ENCODE measurements at regions not wholly inside any gene's neighbourhood (a gene's known extent, or its start where the extent isn't known, plus 50 kb on each side); places are given as distances from the start of the nearest gene placed in this dataset.

DNA sequence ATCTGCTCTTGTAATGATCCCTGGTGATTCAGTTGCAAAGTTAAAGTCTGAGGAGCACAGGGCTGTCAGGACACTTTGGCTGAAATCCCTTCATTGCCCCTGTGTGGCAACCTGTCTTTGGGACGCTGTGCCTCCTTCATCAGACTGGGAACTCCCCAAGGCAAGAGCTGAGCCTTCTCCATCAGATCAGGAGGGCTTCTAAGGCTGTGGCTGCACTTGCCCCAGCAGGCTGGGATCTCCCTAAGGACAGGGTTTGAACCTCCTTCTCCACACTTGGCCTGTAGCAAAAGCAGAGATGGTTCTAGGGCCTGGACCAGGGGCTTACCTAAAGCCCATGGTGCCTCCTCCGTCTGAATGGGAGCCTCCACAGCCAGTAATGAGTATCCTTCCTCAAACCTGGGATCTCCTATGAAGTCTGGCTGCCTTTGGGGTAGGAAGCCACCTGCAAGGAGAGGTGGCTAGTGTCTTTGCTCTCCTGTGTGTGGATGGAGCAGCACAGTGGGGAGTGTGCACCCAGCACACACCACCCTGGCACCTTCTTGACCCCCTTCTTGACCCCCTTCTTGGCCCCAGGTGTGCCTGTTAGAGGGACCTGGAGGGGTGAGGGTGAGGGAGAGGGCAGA is 79.0 kb upstream of the NKD1 start:
- DNase-seq, result no peak

DNA sequence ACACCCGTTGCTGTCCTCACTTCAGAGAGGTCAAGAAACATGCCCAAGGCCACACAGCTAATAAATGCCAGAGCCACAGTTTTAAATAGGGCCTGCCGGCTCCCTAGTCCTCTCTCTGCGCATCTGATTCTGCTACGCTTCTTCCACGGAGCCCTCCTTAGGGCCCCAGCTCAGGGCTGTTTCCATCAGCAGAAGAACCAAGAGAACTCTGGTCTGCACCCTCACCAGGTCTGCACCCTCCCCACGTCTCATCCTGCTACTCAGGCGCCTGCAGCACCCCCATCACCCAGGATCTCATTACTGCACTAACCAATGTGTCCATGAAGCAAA is 79.5 kb upstream of the NKD1 start:
- DNase-seq, result no peak

DNA sequence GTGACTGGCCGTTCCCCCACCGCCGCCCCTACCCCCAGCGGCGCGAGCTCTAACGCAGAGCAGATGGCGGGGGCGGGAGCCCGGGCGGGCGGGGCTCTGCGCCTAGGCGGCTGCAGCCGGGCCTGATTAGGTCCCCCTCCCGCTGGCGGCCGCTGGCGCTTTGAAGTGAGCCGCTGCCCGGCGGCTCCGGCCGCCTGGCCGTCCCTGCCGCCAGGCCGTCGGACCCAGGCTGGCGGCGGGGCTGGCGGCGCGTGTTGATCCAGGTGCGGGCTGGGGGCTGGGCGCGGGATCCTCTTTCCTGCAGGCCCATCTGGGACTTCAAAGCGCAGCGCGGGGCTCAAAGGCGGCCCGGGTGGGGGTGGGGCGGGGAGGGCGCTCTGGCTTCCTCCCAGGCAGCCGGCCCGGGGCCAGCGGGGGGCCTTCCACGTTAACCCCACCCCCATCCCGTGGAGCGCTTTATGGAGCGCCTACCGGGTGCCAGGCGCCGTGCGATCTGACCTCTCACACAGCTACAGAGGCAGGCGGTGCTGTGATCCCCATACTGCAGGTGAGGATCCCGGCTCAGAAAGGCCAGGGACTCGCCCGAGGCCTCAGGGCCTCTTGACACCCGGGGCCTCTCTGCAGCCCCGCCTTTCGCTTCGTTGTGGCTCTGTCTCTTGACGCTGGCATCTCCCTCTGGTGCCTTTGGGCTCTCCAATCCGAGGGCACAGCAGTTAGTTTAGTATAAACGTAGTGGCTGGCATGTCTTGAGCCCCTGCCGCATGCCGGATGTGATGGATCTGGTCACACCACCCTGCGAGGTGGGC is 80.0 kb upstream of the NKD1 start:
- no peak for DNase-seq

DNA sequence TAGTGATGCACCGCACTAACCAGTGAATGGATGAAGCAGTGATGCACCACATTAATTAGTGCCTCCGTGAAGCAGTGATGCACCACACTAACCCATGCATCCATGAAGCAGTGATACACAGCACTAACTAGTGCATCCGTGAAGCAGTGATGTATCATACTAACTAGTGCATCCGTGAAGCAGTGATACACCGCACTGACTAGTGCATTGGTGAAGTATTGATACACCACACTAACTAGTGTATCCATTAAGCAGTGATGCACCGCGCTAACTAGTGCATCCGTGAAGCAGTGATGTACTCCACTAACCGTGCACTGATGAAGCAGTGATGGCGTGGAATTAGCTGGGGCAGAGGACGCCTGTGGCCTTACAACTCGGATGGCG is 80.6 kb upstream of the NKD1 start:
- DNase-seq, result no peak

DNA sequence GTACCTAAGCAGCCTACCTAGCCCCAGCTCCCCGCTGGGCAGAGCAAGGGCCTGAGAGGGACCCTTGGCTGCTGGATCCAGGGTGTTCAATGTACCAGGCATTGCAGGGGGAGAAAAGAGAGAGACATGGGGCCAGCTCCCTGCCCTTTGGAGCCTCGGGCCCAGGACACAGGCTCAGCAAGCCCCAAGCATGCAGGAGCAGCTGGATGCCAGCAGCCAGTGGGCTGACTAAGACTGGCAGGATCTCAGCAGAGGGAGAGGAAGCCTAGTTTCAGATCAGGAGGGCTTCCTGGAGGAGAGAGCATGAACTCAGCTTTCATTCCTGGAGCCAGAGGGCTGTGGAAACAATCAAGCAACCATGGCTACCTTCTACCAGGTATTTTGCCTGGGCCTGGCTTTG is 82.0 kb upstream of the NKD1 start:
- no peak for DNase-seq

DNA sequence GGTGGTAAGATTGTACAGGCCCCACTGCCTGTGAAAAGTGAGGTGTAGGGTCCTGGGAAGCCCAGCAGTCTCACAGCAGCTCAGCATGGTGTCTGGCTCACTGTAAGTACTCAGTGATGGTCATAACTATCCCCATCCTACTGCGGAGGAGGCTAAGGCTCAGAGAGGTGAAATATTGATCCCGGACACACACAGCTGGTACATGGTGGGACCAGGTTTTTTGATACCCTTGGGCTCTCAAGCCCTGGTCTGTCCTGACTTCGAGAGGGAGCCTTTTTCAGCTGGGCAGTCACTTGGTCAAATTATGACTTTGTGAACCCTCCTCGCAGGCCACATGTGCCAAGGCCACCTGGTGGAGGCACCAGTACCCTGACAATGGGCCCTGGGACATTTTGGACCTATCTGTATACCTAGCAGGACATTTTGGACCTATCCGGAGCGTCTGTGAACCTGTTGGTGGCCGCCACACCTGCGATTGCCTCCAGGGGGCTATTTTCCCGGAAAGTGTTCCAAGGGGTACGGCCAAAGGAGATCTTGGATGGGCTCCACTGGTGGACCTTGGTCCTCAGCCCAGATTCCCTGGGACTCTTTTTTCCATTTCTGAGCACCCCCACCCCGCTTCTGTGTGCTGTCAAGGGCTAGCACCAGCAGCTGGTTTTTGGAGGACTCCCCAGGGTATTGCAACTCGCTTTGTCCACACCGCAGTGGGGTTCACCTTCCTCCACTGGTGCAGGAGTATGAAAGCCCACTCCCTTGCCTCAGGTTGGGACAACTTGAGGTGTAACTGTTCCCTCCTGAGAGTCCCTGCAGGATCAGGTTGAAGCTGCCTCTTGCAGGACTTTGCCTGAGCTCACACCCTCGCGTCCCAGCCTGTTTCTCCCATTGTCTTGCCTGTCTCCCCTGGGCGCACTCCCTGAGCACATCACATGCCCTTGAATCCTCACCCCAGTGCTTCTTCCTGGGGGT is 83.6 kb upstream of the NKD1 start:
- no peak for DNase-seq

DNA sequence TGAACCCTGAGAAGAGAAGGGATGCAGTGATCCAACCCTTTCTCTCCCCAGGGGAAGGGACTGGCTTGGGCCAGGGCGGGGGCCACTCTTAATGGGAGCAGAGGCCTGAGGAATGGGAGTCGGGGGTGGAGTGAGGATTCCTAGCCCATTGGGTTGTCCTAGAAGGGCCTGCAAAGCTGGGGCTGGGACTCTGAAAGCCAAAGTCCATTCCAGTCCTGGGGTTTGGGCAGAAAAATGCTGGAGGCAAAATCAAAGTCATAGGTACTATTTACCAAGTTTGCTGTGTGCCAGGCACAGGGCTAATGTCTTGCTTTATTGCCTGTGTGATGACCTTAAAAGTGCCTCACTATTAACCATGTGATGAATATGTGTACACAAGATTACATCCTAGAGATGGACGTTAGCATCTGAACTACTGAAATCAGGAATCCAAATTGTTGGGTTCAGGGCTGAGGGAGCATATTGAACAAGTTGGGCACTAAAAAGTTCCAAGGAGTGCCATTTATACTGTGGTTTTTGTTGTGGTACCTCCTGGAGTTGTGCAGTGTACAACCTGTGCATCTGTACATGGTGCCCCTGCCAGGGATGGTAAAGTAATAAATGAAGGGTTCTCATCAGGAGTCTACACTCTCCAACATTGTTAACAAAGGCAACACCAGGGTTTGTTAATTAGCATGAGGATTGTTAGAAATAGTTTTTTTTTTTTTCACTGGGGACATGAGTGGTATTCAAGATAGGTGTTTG is 84.4 kb upstream of the NKD1 start:
- DNase-seq, result no peak

DNA sequence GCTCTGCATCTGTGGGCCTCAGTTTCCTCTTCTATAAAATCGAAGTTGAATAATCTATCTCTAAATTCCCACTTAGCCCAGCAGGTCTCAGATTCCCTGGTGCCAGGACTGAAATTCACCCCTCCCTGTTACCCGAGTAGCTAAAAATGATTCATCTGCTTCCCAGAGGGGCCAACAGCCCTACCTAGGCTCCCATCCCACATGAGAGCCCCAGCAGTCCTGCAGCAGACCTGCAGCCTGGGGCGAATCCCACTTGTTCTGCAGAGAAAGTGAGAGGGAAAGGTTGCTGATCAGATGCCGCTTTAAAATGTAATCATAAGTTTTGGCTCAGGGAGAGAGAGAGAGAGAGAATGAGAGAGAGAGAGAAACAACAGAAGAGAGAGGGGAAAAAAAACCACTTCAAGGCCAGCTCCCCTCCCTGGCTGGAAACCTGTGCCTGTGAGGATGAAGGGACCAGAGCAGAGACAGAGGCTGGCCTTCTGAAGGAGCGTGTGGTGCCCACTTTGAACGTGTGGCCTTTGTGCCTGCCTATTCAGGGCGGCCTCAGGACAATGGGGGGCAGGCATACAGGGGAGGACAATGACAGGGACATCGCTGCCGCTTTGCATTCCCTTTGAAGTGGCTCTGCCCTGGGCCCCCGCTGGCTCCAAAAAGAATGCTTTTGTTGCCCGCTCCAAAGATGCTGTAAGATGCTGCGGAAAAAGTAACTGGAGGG is 85.2 kb upstream of the NKD1 start:
- DNase-seq, result no peak

DNA sequence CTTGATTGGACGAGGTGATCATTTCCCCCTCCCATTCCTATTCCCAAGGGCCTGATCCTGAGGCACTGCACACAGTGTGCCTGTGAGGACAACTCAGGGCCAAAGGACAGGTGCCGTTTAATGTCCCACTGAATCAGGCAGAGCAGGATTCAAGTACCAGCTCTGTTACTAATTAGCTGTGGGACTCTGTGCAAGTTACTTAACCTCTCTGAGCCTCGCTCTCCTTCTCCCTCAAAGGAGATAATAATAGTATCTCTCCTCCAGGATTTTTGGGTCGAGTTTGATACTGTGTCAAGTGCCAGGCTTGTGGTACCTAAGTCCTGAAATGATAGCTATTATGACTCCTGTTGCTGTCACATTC is 86.8 kb upstream of the NKD1 start:
- no peak for DNase-seq

DNA sequence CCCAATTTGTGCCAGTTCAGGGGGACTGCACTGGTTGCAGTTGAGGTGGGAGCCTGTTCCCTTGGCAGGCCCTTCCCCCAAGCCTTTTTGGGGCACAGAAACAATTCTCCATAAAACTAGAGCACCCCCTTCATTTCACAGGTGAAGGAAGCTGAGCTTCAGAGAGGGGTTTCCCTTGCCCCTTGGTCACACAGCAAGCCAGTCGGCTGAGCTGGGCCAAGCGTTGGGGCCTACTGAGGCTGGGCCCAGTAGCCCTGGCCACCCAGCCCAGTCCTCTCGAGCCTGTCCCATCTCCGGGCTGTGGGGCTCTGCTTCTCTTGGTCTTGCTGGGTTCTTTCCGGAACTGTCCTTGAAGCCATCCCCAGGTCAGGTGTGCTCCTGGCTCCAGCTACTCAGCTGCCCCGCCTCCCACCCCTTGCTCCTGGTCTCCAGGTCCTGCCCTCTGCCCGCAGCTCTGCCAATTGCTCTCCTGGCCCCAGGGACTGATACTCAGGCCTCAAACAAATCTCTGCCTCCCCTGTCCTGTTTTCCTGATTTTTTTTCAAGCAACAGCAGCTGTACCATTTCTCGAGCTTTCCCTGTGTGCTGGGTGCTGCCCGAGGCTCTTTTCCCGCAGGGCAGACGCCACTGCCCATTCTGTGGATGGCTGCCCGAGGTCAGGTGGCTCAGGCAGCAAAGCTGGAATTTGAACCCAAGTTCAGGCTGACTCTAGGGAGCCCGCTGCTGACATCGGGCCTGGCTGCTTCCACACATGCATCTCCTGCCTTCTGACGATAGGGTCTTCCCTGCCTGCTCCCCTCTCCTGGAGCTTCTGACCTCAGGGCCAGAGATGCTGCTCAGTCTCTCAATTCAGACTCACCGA is 87.4 kb upstream of the NKD1 start:
- no peak for DNase-seq

DNA sequence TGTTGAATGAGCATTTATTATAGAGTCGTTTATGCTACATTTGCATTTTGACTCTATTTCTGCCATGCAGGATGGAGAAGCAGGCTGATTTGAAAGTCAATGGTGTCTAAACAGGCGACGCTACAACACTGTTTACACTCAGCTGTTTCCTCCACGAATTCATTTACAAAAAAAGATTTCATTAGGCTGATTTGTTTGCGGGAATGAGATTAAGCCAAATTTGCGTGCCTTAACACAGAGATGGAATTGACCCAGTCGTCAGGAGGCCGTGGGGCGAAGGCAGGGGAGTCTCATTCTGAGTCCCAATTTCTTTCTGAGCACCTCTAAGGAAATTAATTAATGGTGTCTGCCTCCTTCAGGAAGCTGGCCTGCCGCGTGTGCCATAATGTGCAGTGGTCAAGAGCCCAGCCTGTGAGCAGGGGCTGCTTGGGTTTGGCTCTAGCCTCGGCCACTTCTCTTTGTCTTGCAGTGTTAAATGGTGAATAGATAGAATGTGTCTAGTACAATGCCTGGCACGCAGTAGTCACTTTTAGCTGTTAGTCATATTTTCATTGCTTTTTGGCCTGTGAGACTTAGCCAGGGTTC is 88.6 kb upstream of the NKD1 start:
- no peak for DNase-seq

DNA sequence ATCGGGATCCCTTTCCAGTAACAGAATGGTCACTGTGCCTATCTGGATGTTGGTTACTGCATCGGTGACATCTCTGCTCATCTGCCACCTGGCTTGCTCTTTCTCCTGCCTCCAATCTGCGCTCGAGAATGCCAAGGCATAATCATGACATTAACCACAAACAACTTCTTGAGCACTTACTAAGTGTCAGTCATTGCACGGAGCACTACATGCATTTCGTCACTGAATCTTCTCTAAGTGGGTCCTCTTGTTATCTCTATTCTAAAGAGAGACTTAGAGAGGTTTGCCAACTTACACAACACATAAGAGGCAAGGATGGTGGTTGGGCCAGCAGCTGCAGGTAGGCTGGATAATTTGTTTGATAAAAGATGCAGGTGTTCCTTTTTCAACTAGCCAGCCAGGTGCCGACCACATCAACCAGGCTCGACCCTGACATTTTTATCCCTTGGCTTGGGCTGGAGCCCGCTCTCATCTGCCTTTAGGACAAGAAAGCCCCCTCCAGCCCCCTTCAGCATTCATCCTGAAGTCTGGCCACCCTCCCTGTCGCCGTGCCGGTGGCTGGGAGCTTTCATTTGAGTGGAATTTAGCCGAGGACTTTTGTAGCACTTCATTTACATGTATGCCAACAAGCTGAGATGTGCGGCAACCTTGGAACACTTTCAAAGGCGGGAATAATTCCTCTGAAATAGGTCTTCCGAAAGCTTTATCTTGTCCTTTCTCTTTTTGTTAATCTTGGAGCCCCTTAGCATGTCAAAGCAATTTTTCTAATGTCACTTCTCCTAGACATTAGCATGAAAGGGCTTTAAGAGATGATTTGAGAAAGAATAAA is 89.3 kb upstream of the NKD1 start:
- DNase-seq, result no peak

DNA sequence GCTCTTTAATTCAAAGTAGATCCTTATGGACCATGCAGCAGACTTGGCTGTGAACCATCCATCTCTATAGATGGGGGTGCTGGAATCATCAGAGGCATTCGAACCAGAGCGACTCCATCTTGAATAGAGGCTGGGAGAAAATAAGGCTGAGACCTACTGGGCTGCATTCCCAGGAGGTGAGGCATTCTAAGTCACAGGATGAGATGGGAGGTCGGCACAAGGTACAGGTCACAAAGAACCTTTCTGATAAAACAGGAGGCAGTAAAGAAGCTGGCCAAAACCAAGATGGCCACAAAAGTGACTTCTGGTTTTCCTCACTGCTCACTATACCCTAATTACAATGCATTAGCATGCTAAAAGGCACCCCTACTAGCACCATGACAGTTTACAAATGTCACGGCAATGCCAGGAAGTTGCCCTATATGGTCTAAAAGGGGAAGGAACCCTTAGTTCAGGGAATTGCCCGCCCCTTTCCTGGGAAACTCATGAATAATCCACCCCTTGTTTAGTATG is 89.2 kb upstream of the BRD7 start:
- DNase-seq, result no peak

DNA sequence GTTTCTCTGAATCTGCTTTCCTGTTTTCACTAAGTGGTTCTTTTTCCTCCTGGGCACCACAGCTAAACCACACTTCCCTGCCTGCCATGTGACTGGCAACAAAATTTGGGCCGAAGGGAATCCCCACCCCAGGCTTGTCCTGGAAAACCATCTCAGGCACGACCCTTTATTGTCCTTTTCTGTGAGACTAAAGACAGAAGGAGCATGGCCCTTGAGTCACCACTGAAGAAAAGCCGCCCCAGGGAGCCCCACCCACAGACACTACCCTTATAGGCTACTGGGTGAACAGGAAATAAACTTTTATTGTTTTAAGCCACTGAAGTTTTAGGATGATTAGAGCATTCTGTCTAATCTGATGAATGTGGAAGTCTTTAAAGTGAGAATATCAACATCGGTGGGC is 88.6 kb upstream of the BRD7 start:
- DNase-seq, result no peak

DNA sequence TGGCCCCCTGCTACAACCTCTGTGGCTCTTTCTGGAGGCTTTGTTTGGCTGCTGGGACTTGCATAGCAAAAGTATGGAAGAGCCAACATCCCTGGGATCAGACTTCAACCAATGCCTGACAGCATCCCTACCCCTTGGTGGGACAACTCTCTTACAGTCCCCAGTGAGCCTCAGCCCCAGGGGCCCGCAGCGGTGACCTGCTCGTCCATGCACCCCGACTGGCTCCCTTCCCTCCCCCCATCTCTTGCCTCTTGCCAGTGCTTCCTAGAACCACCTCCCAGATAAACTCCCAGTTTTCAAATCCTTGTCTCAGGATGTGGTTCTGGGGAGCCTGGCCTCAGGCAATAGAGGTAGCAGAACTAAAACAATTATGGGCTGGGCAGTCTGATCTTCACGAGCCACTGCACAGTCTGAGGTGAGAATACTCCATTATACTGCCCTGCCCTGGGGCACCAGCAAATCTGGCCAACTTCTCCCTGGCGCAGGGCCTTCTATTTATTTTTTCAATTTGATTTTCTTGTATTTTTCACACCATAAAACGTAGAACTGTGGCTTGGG is 86.6 kb upstream of the BRD7 start:
- no peak for DNase-seq

DNA sequence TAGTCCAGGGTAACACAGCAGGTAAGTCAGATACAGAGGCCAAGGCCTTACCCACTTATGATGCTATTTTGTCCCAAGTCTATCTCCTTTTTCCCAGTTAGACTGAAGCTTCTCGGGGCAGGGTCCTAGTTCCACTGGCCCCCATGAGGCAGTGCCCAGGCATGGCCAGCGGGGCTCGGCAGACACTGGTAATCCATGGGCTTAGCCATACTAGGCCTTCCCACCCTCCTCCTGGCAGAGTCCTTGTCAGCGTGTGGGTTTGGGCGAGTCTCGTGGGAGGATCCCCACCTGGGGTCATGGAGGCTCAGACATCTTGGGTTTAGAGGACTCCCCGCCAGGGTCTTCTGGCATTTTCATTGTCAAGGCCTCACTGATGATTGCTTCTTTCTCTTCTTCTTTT is 84.7 kb upstream of the BRD7 start:
- no peak for DNase-seq

DNA sequence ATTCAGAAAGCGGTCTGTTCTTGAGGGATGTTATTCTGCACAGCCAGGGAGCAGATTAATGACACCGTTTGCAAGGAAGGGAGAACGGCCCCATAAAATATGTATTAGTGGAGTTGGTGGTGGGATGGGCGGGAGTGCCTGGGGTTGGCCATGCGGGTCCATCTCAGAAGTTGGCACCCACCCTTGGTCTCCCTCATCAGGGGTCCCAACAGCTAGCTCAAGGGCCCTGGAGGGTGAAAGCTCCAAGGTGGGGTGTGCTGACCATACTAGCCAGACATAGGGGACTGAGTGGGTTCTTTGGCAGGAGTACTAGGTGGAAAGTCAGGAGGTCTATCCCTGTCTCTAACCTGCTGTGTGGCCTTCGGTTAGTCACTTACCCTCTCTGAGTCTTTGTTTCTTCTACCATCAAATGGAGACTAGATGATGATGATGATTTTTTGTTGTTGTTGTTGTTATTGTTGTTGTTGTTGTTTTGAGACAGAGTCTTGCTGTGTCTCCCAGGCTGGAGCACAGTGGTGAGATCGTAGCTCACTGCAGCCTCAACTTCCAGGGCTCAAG is 83.2 kb upstream of the BRD7 start:
- DNase-seq, result no peak

DNA sequence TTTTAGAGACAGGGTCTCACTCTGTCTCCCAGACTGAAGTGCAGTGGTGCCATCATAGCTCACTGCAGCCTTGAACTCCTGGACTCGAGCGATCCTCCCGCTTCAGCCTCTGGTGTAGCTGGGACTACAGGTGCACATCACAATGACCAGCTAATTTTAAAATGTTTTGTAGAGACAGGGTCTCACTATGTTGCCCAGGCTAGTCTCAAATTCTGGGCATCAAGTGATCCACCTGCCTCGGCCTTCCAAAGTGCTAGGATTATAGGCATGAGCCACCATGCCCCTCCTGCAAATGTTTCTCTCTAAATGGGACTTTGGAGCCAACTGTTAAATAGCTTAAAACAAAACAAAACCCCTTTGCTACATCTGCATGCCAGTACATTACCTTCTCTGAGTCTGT is 82.2 kb upstream of the BRD7 start:
- no peak for DNase-seq

DNA sequence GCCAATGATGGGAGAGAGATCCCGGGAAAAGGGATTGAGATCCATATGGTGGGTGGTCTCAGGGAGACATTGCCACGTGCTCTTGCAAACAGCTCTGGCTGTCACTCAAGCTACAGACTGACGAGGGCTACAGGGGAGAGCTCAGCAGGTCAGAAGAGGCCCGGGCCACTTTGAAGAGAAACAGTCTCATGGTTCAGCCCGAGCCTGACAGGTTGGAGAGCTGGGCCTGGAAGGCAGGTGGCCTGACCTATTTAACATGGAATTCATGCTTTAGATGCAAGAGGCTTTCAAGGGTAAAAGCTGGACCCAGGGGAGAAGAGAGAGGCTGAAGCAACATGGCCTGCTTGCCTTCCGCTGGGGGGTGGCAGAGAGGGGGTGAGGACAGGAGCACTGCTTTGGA is 81.0 kb upstream of the BRD7 start:
- no peak for DNase-seq
